ENCODE measurements at regions not wholly inside any gene's neighbourhood (a gene's known extent, or its start where the extent isn't known, plus 50 kb on each side); places are given as distances from the start of the nearest gene placed in this dataset.

- DNase-seq (ENCODE audit: low spot score) = no peak
- Histone ChIP-seq H3K36me3 (no peaks in the 10 kb centered on the region), H3K4me3 (no peak overlapping the region), H3K9me3 (no peaks in the 10 kb centered on the region), H3K27ac (no peak overlapping the region), H3K4me1 (peaks cover 0 to 17% of the 10 kb centered on the region in 2 donors), H3K27me3 (no peaks in the 10 kb centered on the region)
- TF ChIP-seq CTCF (IDR thresholded peaks at IDR 0.05) = no peak
These were observed 174.3 kb upstream of the TNRC6C start for GRCh38 chr17:77783991-77784820.

GRCh38 chr17:77785312-77785905 is 173.1 kb upstream of the TNRC6C start:
- peaks cover 0 to 5% of the 10 kb centered on the region in 2 donors for H3K4me1 ChIP-seq

DNA sequence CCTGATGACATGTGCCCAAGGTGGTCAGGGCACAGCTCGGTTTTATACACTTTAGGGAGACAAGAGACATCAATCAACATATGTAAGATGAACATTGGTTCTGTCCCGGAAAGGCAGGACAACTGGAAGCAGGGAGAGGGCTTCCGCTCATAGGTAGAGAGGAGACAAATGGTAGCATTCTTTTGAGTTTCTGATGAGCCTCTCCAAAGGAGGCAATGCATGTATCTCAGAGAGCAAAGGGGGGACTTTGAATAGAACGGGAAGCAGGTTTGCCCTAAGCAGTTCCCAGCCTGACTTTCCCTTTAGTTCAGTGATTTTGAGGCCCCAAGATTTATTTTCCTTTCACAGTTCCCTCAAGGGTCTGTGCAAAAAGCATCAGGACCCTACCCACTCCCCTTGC is 172.4 kb upstream of the TNRC6C start:
- Histone ChIP-seq H3K27ac (no peak overlapping the region), H3K4me3 (no peak overlapping the region), H3K36me3 (no peaks in the 10 kb centered on the region), H3K9me3 (no peaks in the 10 kb centered on the region), H3K27me3 (no peaks in the 10 kb centered on the region), H3K4me1 (no peaks in the 10 kb centered on the region)
- DNase-seq (ENCODE audit: low spot score) = no peak
- TF ChIP-seq CTCF (IDR thresholded peaks at IDR 0.05) = no peak

More at GRCh38 chr17:77785312-77785905, 173.1 kb upstream of the TNRC6C start:
- Histone ChIP-seq H3K36me3 (no peaks in the 10 kb centered on the region), H3K9me3 (no peaks in the 10 kb centered on the region), H3K27ac (no peak overlapping the region), H3K4me3 (no peak overlapping the region), H3K27me3 (no peaks in the 10 kb centered on the region)
- no peak for TF ChIP-seq CTCF (IDR thresholded peaks at IDR 0.05)
- DNase-seq (ENCODE audit: low spot score) = no peak

GRCh38 chr17:77786740-77787505 is 171.6 kb upstream of the TNRC6C start:
- Histone ChIP-seq H3K27ac (no peak overlapping the region), H3K4me3 (no peak overlapping the region), H3K4me1 (no peaks in the 10 kb centered on the region), H3K9me3 (no peaks in the 10 kb centered on the region), H3K36me3 (no peaks in the 10 kb centered on the region), H3K27me3 (no peaks in the 10 kb centered on the region)
- TF ChIP-seq CTCF (IDR thresholded peaks at IDR 0.05) = no peak
- no peak for DNase-seq (ENCODE audit: low spot score)

GRCh38 chr17:77790143-77790829 is 168.2 kb upstream of the TNRC6C start:
- no peaks in the 10 kb centered on the region for H3K9me3 ChIP-seq
- no peaks in the 10 kb centered on the region for H3K36me3 ChIP-seq
- no peaks in the 10 kb centered on the region for H3K27me3 ChIP-seq
- DNase-seq (ENCODE audit: low spot score) = no peak
- no peak overlapping the region for H3K4me3 ChIP-seq
- H3K27ac ChIP-seq = no peak overlapping the region
- no peak for TF ChIP-seq CTCF (IDR thresholded peaks at IDR 0.05)
- no peaks in the 10 kb centered on the region for H3K4me1 ChIP-seq

Measured in right atrium auricular region (tissue), 2 donors.